ENCODE measurements at regions not wholly inside any gene's neighbourhood (a gene's known extent, or its start where the extent isn't known, plus 50 kb on each side); places are given as distances from the start of the nearest gene placed in this dataset.

DNA sequence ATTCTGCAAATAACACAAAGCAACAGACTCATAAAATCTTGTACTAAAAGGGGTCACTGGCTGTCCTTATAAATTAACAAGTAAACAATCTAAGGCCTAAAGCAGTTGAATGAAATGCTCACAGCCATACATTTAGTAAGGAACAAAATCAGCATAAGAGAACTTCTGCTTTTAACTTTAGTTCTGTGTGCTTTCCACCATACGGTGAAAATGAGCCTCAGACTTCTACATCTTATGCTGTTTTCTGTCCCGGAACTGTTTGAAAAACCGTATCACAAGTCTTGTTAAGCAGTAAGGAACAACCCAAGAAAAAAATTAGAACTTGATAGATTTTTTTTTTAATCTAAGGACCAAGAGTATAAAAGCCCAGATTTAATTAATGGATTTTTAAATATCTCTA, 549.1 kb upstream of the MIR17HG start:
- no peak for TF ChIP-seq CTCF (IDR thresholded peaks at IDR 0.05; ENCODE audit: low read depth, low read length)

GRCh38 chr13:90800082-90800746, 547.3 kb upstream of the MIR17HG start:
- no peak for DNase-seq (ENCODE audit: extremely low read depth, low read depth)
- no peak for TF ChIP-seq CTCF (IDR thresholded peaks at IDR 0.05; ENCODE audit: low read depth, low read length)

More for the DNA sequence above, 549.1 kb upstream of the MIR17HG start:
- no peak for DNase-seq (ENCODE audit: extremely low read depth, low read depth)

- no peak for TF ChIP-seq CTCF (IDR thresholded peaks at IDR 0.05; ENCODE audit: low read depth, low read length)
- no peak for DNase-seq (ENCODE audit: extremely low read depth, low read depth)
Observed at GRCh38 chr13:90801621-90802020, 545.9 kb upstream of the MIR17HG start.

DNA sequence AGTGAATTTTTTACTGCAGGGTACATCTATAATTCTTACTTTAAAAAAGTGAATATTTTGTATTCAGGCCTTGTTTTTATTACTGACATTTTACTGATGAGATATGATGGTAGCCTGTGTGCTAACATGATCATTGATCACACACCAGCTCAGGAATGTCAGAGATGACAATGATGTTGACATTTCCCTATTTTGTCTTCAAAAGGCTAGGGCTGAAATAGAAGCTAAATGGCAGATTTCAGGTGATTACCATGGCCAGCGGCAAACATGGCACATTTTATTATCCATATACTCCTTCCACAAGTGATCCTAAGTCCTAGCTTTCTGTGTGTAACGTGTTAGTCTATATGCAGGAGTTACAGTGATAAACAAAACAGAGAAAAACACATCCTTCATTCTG, 544.3 kb upstream of the MIR17HG start:
- no peak for TF ChIP-seq CTCF (IDR thresholded peaks at IDR 0.05; ENCODE audit: low read depth, low read length)
- DNase-seq (ENCODE audit: extremely low read depth, low read depth), result no peak

DNA sequence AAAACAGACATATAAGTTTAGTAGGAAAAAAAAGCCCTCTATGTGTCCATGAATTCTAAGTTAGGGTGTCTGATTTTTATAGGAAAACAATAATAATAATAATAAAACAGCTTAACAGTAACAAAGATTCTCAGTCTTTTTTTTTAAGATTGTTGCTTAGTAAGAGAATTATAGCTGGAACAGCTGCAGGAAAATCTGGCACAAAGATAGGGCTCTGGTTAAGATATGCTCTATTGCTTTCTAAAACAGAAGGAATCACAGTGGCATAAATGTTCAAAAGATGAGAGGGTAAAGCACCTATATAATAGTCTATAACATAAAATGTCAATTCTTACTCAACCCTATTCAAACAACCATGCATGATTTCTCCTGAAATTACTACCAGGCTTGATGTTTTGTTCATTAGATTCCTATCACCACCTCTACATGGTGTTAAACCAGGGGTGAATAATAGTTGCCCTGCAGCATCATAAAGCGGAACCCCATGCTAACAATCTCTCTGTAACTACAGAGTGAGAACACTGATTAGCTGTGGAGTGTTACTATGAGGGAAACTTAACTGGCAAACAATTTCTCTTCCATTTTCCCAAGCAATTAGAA, 541.4 kb upstream of the MIR17HG start:
- no peak for DNase-seq (ENCODE audit: extremely low read depth, low read depth)
- TF ChIP-seq CTCF (IDR thresholded peaks at IDR 0.05; ENCODE audit: low read depth, low read length), result no peak

- no peak for TF ChIP-seq CTCF (IDR thresholded peaks at IDR 0.05; ENCODE audit: low read depth, low read length)
- DNase-seq (ENCODE audit: extremely low read depth, low read depth), result no peak
Observed at GRCh38 chr13:90806892-90807291, 540.6 kb upstream of the MIR17HG start.

- DNase-seq (ENCODE audit: extremely low read depth, low read depth), result no peak
- no peak for TF ChIP-seq CTCF (IDR thresholded peaks at IDR 0.05; ENCODE audit: low read depth, low read length)
Observed at GRCh38 chr13:90808838-90809237, 538.6 kb upstream of the MIR17HG start.

All from AG09319 (cell line).